GM23248 (cell line): ENCODE measurements at regions not wholly inside any gene's neighbourhood (a gene's known extent, or its start where the extent isn't known, plus 50 kb on each side); places are given as distances from the start of the nearest gene placed in this dataset.

ENCODE experiments used
- DNase-seq: peaks from one replicate; pipeline ENCODE4 v3.0.0-alpha.2; 2015
- H2AFZ ChIP-seq: fragments of 200-600 bp; sonication (generic); 2 replicates; pipeline ENCODE4 v1.6.1; 2016; ENCODE audit warnings: antibody characterized with exemption
- H3F3A ChIP-seq: fragments of 200-600 bp; sonication (generic); 2 replicates; pipeline ENCODE4 v1.6.1; 2016; ENCODE audit warnings: mild to moderate bottlenecking, antibody characterized with exemption, mixed run types; ENCODE audit not compliant: insufficient read depth
- H3K27ac ChIP-seq: fragments of 200-600 bp; sonication (generic); 2 replicates; pipeline ENCODE4 v1.5.1; 2016; ENCODE audit warnings: mild to moderate bottlenecking
- H3K27me3 ChIP-seq: fragments of 200-600 bp; sonication (generic); replicated peaks from 2 replicates; pipeline ENCODE4 v1.6.1; 2016; ENCODE audit warnings: mild to moderate bottlenecking; ENCODE audit not compliant: insufficient read depth
- H3K36me3 ChIP-seq: fragments of 200-600 bp; sonication (generic); 2 replicates; pipeline ENCODE4 v1.6.1; 2016; ENCODE audit warnings: low read depth, mild to moderate bottlenecking
- H3K4me1 ChIP-seq: fragments of 200-600 bp; sonication (generic); 2 replicates; pipeline ENCODE4 v1.6.1; 2016; ENCODE audit warnings: mild to moderate bottlenecking; ENCODE audit not compliant: insufficient read depth
- H3K4me2 ChIP-seq: fragments of 200-600 bp; sonication (generic); one replicate; pipeline ENCODE4 v1.6.1; 2016; ENCODE audit warnings: mild to moderate bottlenecking; ENCODE audit not compliant: unreplicated experiment
- H3K4me3 ChIP-seq: fragments of 200-600 bp; sonication (generic); 2 replicates; pipeline ENCODE4 v1.5.1; 2016; ENCODE audit warnings: mild to moderate bottlenecking
- H3K79me2 ChIP-seq: fragments of 200-600 bp; sonication (generic); 2 replicates; pipeline ENCODE4 v1.6.1; 2016; ENCODE audit warnings: mild to moderate bottlenecking; ENCODE audit not compliant: insufficient read depth
- H3K9ac ChIP-seq: fragments of 200-600 bp; sonication (generic); 2 replicates; pipeline ENCODE4 v1.6.1; 2016; ENCODE audit warnings: mild to moderate bottlenecking
- H3K9me2 ChIP-seq: fragments of 200-600 bp; sonication (generic); 2 replicates; pipeline ENCODE4 v1.6.1; 2016; ENCODE audit warnings: mixed run types, mild to moderate bottlenecking, moderate library complexity; ENCODE audit not compliant: insufficient read depth
- H3K9me3 ChIP-seq: fragments of 200-600 bp; sonication (generic); one replicate; pipeline ENCODE4 v1.6.1; 2017; ENCODE audit warnings: low read depth
- H4K20me1 ChIP-seq: fragments of 200-600 bp; sonication (generic); 2 replicates; pipeline ENCODE4 v1.6.0; 2016; ENCODE audit not compliant: insufficient read depth
- EZH2 ChIP-seq: fragments of 200-600 bp; sonication (generic); IDR thresholded peaks from 2 replicates; pipeline ENCODE4 v1.6.1; 2018; ENCODE audit warnings: antibody characterized with exemption, mild to moderate bottlenecking; ENCODE audit not compliant: insufficient read depth, poor library complexity, severe bottlenecking
- EZH2phosphoT487 ChIP-seq: fragments of 200-600 bp; sonication (generic); IDR thresholded peaks from 2 replicates; pipeline ENCODE4 v1.6.1; 2018; ENCODE audit warnings: antibody characterized with exemption, moderate library complexity, mild to moderate bottlenecking, low read depth; ENCODE audit not compliant: insufficient read depth
- WGBS, 2 experiments: methylation state at CpG; one replicate each; pipeline ENCODE4 v1.1.6; 2015 to 2017; ENCODE audit warnings: low lambda C conversion rate in 2 of 2, low coverage in 1 of 2; ENCODE audit errors: missing lambda C conversion rate in 2 of 2; 5-methylcytosine and 5-hydroxymethylcytosine counted together
- in situ Hi-C: fragments of 300-500 bp; cut with MboI; formaldehyde crosslinking; loops from 2 replicates; pipeline ENCODE4 v1.15.0; 2020

DNA sequence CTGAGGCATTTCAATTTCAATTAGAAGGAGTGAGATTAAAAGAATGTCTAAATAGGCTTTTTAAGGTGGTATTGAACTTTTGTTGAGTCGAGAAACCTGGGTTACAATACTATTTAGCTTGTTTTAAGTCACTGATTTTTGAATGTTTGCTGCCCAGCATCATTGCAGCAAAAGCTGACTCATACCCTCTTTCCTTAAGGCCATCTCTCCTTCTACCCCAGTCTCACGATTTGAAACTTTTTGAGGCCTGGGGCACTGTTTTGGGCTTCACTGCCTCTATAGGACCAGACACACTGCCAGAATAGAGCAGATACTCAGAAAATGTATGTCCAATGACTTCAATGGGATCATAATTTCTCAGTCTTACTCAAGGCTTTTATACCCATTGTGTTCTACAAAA is 319.6 kb upstream of the TGFBR2 start:
- no peaks in the 10 kb centered on the region for H3K27me3 ChIP-seq
- peak; percentile 59 for DNase-seq
- no peak overlapping the region for H2AFZ ChIP-seq
- no peak for TF ChIP-seq EZH2phosphoT487
- H3K36me3 ChIP-seq = no peaks in the 10 kb centered on the region
- H4K20me1 ChIP-seq = no peaks in the 10 kb centered on the region
- no peaks in the 10 kb centered on the region for H3K9me3 ChIP-seq
- H3F3A ChIP-seq = peaks cover 52% of the 10 kb centered on the region
- H3K79me2 ChIP-seq = no peaks in the 10 kb centered on the region
- H3K9ac ChIP-seq = no peak overlapping the region
- no peak overlapping the region for H3K4me3 ChIP-seq
- H3K27ac ChIP-seq = peak overlapping the region; percentile 69
- WGBS, 2 experiments = 73 to 78% methylated on average over 2 of the region's 2 CpGs
- in situ Hi-C loops = no loop called here
- H3K4me1 ChIP-seq = peaks cover 63% of the 10 kb centered on the region
- peak overlapping the region; percentile 55 for H3K4me2 ChIP-seq
- no peaks in the 10 kb centered on the region for H3K9me2 ChIP-seq

DNA sequence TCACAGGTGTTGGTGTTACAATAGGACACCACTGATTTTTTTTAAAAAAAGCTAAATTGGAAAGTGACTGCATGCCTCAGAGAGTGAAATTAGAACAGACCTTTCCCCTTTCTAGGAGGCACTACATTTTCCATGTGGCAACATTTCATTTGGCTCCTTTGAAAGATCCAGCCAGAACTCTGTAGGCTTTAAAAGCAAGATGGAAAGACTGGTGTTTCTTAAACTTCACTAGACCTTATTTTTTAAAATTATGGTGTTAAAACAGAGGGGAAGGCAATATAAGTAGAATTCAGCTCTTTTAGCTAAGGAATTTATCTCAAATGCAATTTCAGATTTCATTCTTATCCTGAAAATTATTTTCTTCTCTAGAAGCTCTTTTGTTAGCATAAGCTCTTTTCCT is 317.6 kb upstream of the TGFBR2 start:
- Histone ChIP-seq H3K9ac (no peak overlapping the region), H3K4me1 (peaks cover 65% of the 10 kb centered on the region)

DNA sequence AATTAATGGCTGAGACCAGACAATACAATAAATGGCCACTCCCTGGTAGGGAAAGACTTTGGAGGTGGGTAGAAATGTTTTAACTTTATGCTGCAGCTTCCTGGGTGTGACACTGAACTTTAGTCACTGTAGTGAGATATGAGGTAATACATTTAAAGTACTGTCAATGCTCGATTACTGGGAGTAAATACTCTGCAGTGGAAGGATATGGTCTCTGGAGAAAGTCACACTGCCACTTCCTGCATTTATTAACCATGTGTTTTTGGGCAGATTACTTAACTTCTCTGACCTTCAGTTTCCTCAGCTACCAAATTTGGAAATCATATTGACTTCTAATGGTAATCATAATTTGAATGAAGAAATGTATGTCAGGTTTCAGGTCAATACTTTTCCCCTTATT is 317.1 kb upstream of the TGFBR2 start:
- Histone ChIP-seq H3K9me2 (no peaks in the 10 kb centered on the region), H3K79me2 (no peaks in the 10 kb centered on the region), H3K9ac (no peak overlapping the region), H2AFZ (peak overlapping the region; percentile 31), H3K27me3 (no peaks in the 10 kb centered on the region), H3F3A (peaks cover 54% of the 10 kb centered on the region), H3K4me2 (no peak overlapping the region), H3K4me1 (peaks cover 68% of the 10 kb centered on the region), H3K27ac (no peak overlapping the region), H3K9me3 (no peaks in the 10 kb centered on the region), H4K20me1 (no peaks in the 10 kb centered on the region), H3K4me3 (no peak overlapping the region), H3K36me3 (no peaks in the 10 kb centered on the region)
- TF ChIP-seq EZH2phosphoT487 (no peak), EZH2 (no peak)
- in situ Hi-C loops = no loop called here
- WGBS, 2 experiments = 24 to 26% methylated on average over 1 of the region's 1 CpG
- peak; percentile 36 for DNase-seq

More for the DNA sequence above, 317.6 kb upstream of the TGFBR2 start:
- Histone ChIP-seq H2AFZ (peak overlapping the region; percentile 31), H3K9me3 (no peaks in the 10 kb centered on the region), H3K4me3 (no peak overlapping the region), H3K4me2 (no peak overlapping the region), H3F3A (peaks cover 49% of the 10 kb centered on the region), H3K27me3 (no peaks in the 10 kb centered on the region), H3K9me2 (no peaks in the 10 kb centered on the region), H3K27ac (no peak overlapping the region), H4K20me1 (no peaks in the 10 kb centered on the region), H3K79me2 (no peaks in the 10 kb centered on the region), H3K36me3 (no peaks in the 10 kb centered on the region)
- TF ChIP-seq EZH2phosphoT487 = no peak
- no peak for TF ChIP-seq EZH2
- no peak for DNase-seq
- in situ Hi-C loops = no loop called here

DNA sequence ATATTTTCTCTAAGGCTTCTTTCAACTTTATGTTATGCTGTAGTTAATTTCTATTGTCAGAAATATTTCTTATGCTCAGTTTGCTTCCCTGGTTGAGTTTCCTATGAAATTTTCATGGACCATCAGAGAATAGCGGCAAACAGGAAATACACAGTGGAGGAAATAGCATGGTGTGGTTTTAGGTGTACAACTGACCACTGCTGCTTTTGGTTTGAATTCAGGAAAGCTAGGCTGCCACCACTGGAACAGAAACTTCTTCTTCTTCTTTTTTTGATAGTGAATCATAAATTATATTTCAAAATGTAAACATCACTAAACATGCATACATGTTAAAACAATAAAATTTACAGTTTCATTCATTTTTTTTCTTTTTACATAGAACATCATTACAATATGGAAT is 316.6 kb upstream of the TGFBR2 start:
- Histone ChIP-seq H3K4me1 (peaks cover 68% of the 10 kb centered on the region), H3K4me2 (no peak overlapping the region), H3K4me3 (no peak overlapping the region), H3K9me2 (no peaks in the 10 kb centered on the region), H3K27ac (no peak overlapping the region), H3K36me3 (no peaks in the 10 kb centered on the region), H3K9me3 (no peaks in the 10 kb centered on the region), H3F3A (peaks cover 53% of the 10 kb centered on the region), H4K20me1 (no peaks in the 10 kb centered on the region), H3K9ac (no peak overlapping the region), H3K27me3 (no peaks in the 10 kb centered on the region), H2AFZ (no peak overlapping the region), H3K79me2 (no peaks in the 10 kb centered on the region)
- TF ChIP-seq EZH2 (no peak), EZH2phosphoT487 (no peak)
- in situ Hi-C loops = no loop called here
- no peak for DNase-seq
- 97% methylated on average over 1 of the region's 1 CpG for WGBS, 2 experiments

DNA sequence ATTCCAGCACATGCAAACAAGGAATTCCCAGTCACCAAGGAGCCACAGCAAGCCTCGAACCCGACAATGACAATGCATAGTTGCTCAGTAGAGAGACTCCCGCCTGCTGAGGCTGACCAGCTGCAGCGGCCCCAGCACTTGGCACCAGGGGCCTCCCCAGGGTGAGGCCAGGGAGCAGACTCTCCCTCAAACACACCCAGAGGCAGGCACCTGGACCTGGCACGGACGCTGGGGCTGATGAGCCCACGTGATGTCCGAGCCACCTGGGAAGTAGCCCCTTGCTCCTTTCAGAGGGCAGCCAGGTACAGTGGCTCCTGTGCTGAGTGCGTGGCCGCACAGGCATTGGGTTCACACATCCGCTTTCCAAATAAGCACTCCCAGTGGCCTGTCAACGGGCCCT is 315.9 kb upstream of the TGFBR2 start:
- no peaks in the 10 kb centered on the region for H3K9me3 ChIP-seq
- no peaks in the 10 kb centered on the region for H3K79me2 ChIP-seq
- H3K9ac ChIP-seq = no peak overlapping the region
- H3K9me2 ChIP-seq = no peaks in the 10 kb centered on the region
- WGBS, 2 experiments = 96 to 99% methylated on average over 10 to 12 of the region's 12 CpGs
- no peaks in the 10 kb centered on the region for H3K36me3 ChIP-seq
- H3K4me3 ChIP-seq = no peak overlapping the region
- no peak for DNase-seq
- no peaks in the 10 kb centered on the region for H4K20me1 ChIP-seq
- peaks cover 46% of the 10 kb centered on the region for H3F3A ChIP-seq
- TF ChIP-seq EZH2 (no peak), EZH2phosphoT487 (no peak)
- H3K27me3 ChIP-seq = no peaks in the 10 kb centered on the region
- H3K4me2 ChIP-seq = no peak overlapping the region
- no peak overlapping the region for H3K27ac ChIP-seq
- peaks cover 66% of the 10 kb centered on the region for H3K4me1 ChIP-seq
- H2AFZ ChIP-seq = no peak overlapping the region
- in situ Hi-C loops = no loop called here
